GM18498 (cell line): ENCODE measurements at regions not wholly inside any gene's neighbourhood (a gene's known extent, or its start where the extent isn't known, plus 50 kb on each side); places are given as distances from the start of the nearest gene placed in this dataset.
"Not testable (repeated sequence)": the region's sequence is repeated elsewhere in the genome, so short reads cannot be mapped to it uniquely, and the experiment has no call there.

Experiments used
- ATAC-seq: cut with Tn5 transposase; IDR thresholded peaks from one replicate; pipeline ENCODE4 v1.9.1; 2021; ENCODE audit warnings: mild to moderate bottlenecking, moderate library complexity; ENCODE audit not compliant: unreplicated experiment

- ATAC-seq, result no peak
Observed at GRCh38 chr6:139905404-139906052, 531.1 kb upstream of the CITED2 start.

GRCh38 chr6:139904568-139904967 is 530.1 kb upstream of the CITED2 start:
- no peak for ATAC-seq

DNA sequence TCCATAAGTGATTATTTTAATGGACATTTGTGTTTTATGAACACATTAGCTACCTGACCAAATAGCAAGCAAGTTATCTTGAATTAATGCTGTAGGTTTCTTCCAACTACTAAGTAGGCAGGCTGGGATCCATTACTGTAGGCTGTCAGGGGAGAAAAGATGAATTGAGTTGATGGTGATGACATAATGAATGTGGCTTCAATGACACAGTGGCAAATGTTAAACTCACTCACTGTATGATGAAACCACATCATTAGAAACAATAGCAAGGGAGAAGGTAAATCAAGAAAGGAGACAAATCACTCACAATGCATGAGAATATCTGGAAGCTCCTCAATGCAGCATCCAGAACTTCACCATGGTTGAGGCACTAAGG is 529.7 kb upstream of the CITED2 start:
- ATAC-seq, result peak; percentile 29

- ATAC-seq, result peak; percentile 98
Observed at GRCh38 chr6:139903411-139904157, 529.1 kb upstream of the CITED2 start.

- no peak for ATAC-seq
Observed at GRCh38 chr6:139895205-139895793, 520.9 kb upstream of the CITED2 start.

DNA sequence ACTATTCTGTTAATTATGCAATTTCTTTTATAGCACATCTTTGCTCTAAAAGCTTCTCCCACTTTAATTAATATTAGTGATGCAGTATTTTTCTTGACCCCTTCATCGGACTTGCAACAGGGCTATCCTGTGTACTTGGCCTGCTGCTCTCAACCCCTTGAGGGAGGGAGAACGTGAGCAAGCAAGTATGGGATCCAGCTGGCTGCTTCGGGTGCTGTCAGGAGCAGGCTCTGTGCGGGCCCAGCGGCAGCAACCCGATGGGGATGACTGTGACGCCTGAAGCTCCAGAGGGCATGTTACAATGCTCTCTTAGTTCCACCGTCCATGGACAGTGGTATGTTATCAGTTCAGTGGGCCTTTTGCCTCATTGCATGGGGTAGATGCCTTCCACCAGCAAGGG is 519.8 kb upstream of the CITED2 start:
- no peak for ATAC-seq

- no peak for ATAC-seq
Observed at GRCh38 chr6:139891471-139891870, 517.0 kb upstream of the CITED2 start.

- ATAC-seq, result no peak
Observed at GRCh38 chr6:139888681-139889122, 514.3 kb upstream of the CITED2 start.

- ATAC-seq, result no peak
Observed at GRCh38 chr6:139887275-139887674, 512.8 kb upstream of the CITED2 start.

GRCh38 chr6:139886396-139886795 is 511.9 kb upstream of the CITED2 start:
- ATAC-seq, result no peak

DNA sequence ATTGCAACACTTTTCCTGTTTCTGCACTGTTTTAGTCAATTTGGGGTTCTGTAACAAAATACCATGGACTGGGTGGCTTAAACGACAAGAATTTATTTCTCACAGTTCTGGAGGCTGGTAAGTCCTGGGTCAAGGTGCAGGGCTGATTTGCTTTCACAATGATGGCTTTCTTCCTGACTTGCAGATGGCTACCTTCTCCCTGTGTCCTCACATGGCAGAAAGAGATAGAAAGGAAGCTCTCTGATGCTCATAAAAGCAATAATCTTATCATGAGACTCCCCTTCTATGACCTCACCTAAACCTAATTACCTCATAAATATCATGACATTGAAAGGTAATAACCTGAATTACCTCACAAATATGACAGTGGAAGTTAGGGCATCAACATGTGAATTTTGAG is 511.5 kb upstream of the CITED2 start:
- no peak for ATAC-seq

DNA sequence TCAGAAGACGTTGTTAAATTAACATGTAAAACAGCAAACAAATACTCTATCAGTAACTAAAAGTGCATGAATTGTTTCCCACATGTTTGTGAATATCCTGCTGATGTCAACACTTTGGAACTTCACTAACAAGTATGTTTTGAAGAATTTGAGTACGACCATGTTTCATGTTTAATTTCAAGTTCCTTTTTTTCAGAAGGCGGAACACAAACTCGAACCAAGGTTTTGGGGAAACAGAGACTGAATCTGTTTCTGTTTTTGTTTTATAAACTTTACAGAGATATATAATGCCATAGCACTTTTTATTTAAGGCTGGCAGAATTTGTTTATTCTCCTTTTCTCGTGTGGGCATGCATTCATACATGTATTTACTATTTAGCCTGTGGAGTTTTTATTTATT is 509.3 kb upstream of the CITED2 start:
- ATAC-seq, result no peak

- peak; percentile 43 for ATAC-seq
Observed at GRCh38 chr6:139882977-139883728, 508.7 kb upstream of the CITED2 start.

DNA sequence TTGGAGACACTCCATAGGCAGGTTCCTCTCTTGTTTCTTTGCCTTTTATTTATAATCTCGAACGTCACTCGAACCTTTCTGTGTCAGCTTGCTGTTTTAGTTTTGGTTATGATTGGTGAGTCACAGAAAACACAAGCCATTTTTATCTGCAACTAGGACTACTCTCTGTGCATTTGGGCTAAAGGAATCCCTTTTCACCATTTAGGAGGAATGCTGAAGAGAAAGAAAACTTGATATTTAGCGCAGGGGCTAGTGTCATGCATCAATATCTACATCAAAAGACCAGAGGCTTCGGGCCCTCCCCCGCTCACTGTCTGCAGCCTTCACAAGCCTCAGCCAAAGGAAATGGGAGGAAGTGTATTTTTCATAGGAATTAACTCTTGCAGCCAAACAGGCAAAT is 507.8 kb upstream of the CITED2 start:
- ATAC-seq, result peak; percentile 30

DNA sequence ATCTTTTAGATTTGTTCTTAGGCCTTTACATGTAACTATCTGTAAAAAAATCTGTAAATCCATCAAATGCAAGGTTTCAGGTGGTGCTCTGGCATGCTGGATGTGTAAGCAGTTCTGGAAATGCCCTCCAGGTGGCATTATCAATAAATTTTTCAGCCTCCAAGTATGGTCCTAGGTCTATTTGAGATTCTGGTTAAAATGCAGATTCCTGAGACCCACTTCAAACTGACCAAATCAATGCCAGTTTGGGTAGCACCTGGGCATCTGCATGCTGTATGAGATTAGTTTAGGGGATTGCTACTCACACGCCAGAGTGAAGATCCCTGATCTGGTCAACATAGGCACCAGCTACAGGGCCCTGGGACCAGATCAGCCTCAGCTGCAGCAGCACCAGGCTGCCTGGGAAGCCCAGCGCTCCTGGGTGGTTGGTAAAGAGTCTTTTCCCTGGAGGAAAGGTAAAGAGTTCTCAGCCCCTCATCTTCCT is 507.3 kb upstream of the CITED2 start:
- peak; percentile 77 for ATAC-seq

DNA sequence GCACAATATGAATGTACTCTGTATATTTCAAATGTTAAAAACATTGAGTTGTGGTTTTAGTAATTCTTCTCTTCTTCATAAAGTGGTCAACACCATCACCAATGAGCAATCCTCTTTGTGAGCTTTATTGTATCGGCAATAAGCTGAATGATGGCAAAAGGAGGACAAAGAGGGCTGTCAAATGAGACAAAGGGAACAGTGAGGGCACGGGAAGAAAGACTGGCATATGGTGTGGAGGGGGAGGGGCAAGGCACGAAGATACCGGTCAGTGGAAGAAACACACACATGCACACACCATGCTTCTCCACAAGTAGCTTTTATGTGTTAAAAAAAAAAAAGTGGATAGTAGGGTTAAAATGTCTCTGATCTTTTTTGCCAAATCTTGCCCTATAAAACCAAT is 506.8 kb upstream of the CITED2 start:
- ATAC-seq, result no peak

DNA sequence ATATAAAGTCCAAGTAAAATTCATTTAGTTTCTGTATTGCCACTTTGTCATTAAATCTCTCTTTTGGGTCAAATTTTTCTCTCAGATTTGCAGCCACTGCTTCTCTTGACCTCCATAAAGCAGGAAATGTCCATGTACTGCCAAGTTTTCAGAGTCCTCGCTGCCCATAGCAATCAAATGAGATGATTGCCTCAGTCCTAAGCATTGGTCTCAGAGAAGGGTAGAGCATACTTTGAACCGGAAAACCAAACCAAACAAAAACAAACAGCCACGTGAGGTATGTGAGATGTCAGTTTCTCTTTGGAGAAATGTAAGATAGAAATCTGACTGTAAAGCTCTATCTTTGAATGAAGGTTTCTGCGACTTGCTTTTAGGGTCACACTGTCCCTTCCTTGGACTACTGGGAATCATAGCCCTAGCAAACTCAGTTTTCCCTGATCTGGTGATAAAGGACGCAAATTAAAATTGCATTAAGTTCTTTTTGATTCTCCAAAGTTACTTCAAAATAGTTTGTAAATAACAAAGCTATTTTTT is 505.4 kb upstream of the CITED2 start:
- ATAC-seq, result no peak

DNA sequence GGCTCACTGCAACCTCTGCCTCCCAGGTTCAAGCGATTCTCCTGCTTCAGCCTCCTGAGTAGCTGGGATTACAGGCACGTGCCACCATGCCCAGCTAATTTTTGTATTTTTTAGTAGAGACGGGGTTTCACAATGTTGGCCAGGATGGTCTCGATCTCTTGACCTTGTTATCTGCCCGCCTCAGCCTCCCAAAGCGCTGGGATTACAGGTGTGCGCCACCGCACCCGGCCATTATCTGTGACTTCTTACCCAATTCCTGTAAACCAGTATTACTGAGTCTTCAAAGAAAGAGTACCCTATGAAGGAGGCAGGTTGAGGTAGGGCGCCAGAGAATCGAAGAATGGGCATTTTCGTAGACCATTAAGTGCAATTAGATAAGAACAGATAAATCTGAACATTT is 504.8 kb upstream of the CITED2 start:
- ATAC-seq, result not testable (repeated sequence)

GRCh38 chr6:139877828-139878405 is 503.5 kb upstream of the CITED2 start:
- ATAC-seq, result no peak

DNA sequence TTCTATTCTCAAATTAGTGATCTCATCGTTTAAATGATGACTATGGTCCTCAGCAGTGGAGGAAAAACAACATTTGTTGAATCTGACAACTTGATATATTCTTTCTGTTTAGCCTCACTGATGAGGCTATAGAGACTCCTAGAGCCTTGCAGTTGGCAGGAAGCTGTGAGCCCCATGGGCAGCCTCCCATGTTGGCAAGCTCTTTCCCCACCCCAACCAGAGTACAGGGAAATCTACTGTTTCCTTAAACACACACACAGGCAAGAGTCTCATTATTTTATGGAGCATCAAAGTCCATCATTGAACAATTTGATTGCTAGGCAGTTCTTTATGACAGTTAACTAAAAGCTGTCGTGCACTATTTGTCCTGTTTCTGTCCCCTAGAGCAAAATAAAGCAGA is 498.2 kb upstream of the CITED2 start:
- no peak for ATAC-seq
